ENCODE measurements at regions not wholly inside any gene's neighbourhood (a gene's known extent, or its start where the extent isn't known, plus 50 kb on each side); places are given as distances from the start of the nearest gene placed in this dataset.

- TF ChIP-seq CTCF (IDR thresholded peaks at IDR 0.05) (no peak), POLR2AphosphoS5 (IDR thresholded peaks at IDR 0.05; ENCODE audit: insufficient read depth in 1 of 2, low read depth in 1 of 2) (no peak), POLR2A (IDR thresholded peaks at IDR 0.05) (no peak)
Observed at GRCh38 chr3:101151286-101151913, 158.2 kb upstream of the ABI3BP start.

All from vagina (tissue), 2 donors.